ENCODE measurements at regions not wholly inside any gene's neighbourhood (a gene's known extent, or its start where the extent isn't known, plus 50 kb on each side); places are given as distances from the start of the nearest gene placed in this dataset.

DNA sequence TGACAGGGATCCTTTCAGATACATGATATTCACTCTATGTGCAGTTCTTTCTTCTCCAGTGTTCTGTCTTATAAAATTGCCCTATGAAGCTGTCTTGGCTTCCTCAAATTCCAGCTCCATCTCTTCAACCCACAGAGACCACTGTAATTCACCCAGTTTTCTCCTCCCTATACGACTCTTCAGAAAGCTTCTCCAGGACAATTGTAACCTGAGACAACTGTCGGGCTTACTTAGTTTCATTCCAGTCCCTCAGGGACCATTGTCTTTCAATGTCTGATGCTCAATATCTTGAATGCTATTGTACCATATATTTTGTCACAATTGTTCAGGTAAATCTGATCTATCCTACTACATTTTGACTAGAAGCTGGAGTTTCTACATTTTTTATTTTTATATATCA is 345.3 kb downstream of the RPL10L start:
- DNase-seq (ENCODE audit: low spot score in 2 of 2) = no peak
- Histone ChIP-seq H3K9me3 (no peaks in the 10 kb centered on the region), H3K36me3 (no peaks in the 10 kb centered on the region), H3K4me3 (no peak overlapping the region), H3K27me3 (no peaks in the 10 kb centered on the region), H3K4me1 (no peaks in the 10 kb centered on the region), H3K27ac (no peak overlapping the region)
- TF ChIP-seq, protein P1, sequence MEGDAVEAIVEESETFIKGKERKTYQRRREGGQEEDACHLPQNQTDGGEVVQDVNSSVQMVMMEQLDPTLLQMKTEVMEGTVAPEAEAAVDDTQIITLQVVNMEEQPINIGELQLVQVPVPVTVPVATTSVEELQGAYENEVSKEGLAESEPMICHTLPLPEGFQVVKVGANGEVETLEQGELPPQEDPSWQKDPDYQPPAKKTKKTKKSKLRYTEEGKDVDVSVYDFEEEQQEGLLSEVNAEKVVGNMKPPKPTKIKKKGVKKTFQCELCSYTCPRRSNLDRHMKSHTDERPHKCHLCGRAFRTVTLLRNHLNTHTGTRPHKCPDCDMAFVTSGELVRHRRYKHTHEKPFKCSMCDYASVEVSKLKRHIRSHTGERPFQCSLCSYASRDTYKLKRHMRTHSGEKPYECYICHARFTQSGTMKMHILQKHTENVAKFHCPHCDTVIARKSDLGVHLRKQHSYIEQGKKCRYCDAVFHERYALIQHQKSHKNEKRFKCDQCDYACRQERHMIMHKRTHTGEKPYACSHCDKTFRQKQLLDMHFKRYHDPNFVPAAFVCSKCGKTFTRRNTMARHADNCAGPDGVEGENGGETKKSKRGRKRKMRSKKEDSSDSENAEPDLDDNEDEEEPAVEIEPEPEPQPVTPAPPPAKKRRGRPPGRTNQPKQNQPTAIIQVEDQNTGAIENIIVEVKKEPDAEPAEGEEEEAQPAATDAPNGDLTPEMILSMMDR (IDR thresholded peaks at IDR 0.05) = no peak
- TF ChIP-seq POLR2AphosphoS5 (IDR thresholded peaks at IDR 0.05) = no peak
- TF ChIP-seq POLR2A (IDR thresholded peaks at IDR 0.05) = no peak
- TF ChIP-seq EP300 (IDR thresholded peaks at IDR 0.05) = no peak
- 54% methylated on average over 2 of the region's 2 CpGs for WGBS

DNA sequence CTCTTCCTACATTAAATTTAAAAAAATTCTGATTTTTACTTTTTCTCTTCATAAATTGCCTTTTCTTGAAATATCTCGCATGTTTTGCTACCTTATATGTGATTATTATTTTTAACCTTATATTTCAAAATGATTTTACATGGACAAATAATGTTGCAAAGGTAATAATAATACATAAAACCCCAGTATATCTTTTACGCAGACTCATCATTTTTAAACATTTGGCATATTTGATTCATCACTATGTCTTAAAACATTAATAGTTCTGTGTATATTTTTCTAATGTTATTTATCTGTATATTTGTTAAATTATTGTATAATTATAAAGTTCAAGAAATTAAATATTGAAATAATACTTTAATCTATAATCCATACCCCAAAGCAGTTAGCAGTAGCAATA is 350.8 kb downstream of the RPL10L start:
- H3K36me3 ChIP-seq = no peaks in the 10 kb centered on the region
- H3K9me3 ChIP-seq = peaks cover 5% of the 10 kb centered on the region
- no peak overlapping the region for H3K27ac ChIP-seq
- WGBS = 92% methylated on average over 2 of the region's 2 CpGs
- H3K27me3 ChIP-seq = no peaks in the 10 kb centered on the region
- H3K4me1 ChIP-seq = no peaks in the 10 kb centered on the region
- TF ChIP-seq EP300 (IDR thresholded peaks at IDR 0.05) (no peak), POLR2AphosphoS5 (IDR thresholded peaks at IDR 0.05) (no peak), POLR2A (IDR thresholded peaks at IDR 0.05) (no peak)
- TF ChIP-seq, protein P1 (IDR thresholded peaks at IDR 0.05) = no peak
- DNase-seq (ENCODE audit: low spot score in 2 of 2) = no peak
- no peak overlapping the region for H3K4me3 ChIP-seq

DNA sequence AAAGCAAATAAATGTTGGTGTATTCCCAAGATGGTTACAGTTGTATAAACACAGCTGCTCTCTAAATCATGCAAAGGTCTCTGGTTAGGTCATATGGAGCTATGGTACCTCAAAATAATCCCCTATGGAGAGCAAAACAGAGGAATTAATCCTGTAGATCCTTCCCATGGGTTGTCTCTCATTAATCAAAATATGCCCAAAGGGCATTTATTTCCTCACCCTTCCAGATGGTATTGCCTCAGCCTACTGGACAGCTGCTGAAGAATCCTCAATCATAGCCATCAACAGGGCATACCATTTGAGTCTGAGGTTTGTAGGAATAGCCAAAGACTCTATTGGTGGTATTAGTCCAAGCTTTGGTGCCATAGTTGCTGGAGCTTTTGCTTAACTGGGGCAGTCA is 360.9 kb downstream of the RPL10L start:
- H3K36me3 ChIP-seq = no peaks in the 10 kb centered on the region
- no peak for TF ChIP-seq POLR2AphosphoS5 (IDR thresholded peaks at IDR 0.05)
- no peak for TF ChIP-seq EP300 (IDR thresholded peaks at IDR 0.05)
- TF ChIP-seq POLR2A (IDR thresholded peaks at IDR 0.05) = no peak
- TF ChIP-seq, protein P1 (IDR thresholded peaks at IDR 0.05) = no peak
- no peak overlapping the region for H3K4me3 ChIP-seq
- DNase-seq (ENCODE audit: low spot score in 2 of 2) = no peak
- no peaks in the 10 kb centered on the region for H3K9me3 ChIP-seq
- H3K27me3 ChIP-seq = no peaks in the 10 kb centered on the region
- H3K27ac ChIP-seq = no peak overlapping the region
- H3K4me1 ChIP-seq = no peaks in the 10 kb centered on the region

DNA sequence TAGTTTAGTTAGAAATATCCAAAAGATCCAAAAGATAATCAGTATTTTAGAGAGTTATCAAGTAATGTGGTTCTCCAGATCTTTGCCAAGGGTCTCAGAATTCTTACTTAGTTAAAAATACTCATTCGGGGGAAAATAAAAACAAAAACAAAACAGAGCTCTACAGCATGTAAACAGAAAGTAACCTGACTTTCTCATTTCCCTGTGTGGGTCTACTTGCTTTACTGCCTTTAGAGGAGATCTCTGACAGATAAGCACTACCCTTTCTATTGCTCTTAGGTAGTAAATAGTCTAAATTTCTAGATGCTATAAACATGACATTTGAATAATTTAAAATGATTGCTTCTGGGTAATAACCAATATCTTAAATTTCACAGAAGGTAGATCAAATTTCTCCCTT is 371.8 kb downstream of the RPL10L start:
- no peaks in the 10 kb centered on the region for H3K27me3 ChIP-seq
- no peak overlapping the region for H3K27ac ChIP-seq
- WGBS = 31% methylated on average over 1 of the region's 1 CpG
- DNase-seq (ENCODE audit: low spot score in 2 of 2) = no peak
- H3K9me3 ChIP-seq = no peaks in the 10 kb centered on the region
- H3K36me3 ChIP-seq = no peaks in the 10 kb centered on the region
- H3K4me3 ChIP-seq = no peak overlapping the region
- TF ChIP-seq EP300 (IDR thresholded peaks at IDR 0.05) = no peak
- no peak for TF ChIP-seq POLR2A (IDR thresholded peaks at IDR 0.05)
- no peak for TF ChIP-seq POLR2AphosphoS5 (IDR thresholded peaks at IDR 0.05)
- no peaks in the 10 kb centered on the region for H3K4me1 ChIP-seq

DNA sequence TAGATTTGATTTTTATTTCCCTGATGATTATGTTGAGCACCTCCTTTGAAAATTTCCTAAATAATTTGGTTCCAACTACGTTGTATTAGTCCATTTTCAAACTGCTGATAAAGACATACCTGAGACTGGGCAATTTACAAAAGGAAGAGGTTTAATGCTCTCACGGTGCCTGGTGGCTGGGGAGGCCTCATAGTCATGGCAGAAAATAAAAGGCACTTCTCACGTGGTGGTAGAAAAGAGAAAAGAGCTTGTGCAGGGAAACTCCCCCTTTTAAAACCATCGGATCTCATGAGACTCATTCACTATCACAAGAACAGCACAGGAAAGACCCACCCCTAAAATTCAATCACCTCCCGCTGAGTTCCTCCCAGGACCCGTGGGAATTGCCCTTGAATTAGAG is 372.3 kb downstream of the RPL10L start:
- Histone ChIP-seq H3K4me1 (no peaks in the 10 kb centered on the region), H3K4me3 (no peak overlapping the region), H3K9me3 (no peaks in the 10 kb centered on the region), H3K36me3 (no peaks in the 10 kb centered on the region), H3K27me3 (no peaks in the 10 kb centered on the region), H3K27ac (no peak overlapping the region)
- DNase-seq (ENCODE audit: low spot score in 2 of 2) = no peak
- WGBS = 46% methylated on average over 6 of the region's 6 CpGs
- TF ChIP-seq POLR2A (IDR thresholded peaks at IDR 0.05) (no peak), POLR2AphosphoS5 (IDR thresholded peaks at IDR 0.05) (no peak), EP300 (IDR thresholded peaks at IDR 0.05) (no peak)
- TF ChIP-seq, protein P1 (IDR thresholded peaks at IDR 0.05) = no peak

DNA sequence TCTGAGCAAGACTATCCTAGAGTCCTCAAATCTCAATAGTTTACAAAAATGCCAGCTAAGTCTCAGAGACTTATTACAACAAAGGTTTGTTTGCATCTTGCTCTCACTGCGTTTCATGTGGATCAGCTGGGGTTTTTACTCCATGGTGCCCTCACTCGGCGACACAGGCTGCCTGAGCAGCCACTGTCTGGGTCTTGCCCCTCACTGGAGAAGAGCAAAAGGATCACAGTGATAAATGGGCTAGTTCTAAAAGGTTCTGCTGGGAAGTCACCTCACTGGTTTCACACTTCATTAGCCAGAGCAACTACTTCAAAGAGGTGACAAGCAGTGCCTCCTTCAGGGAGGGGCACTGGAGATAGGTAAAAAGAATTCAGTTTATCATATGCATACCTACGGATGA is 392.0 kb downstream of the RPL10L start:
- Histone ChIP-seq H3K4me1 (no peaks in the 10 kb centered on the region), H3K4me3 (no peak overlapping the region), H3K27me3 (no peaks in the 10 kb centered on the region), H3K27ac (no peak overlapping the region), H3K36me3 (no peaks in the 10 kb centered on the region), H3K9me3 (no peaks in the 10 kb centered on the region)
- TF ChIP-seq, protein P1 (IDR thresholded peaks at IDR 0.05) = no peak
- TF ChIP-seq POLR2AphosphoS5 (IDR thresholded peaks at IDR 0.05) (no peak), EP300 (IDR thresholded peaks at IDR 0.05) (no peak), POLR2A (IDR thresholded peaks at IDR 0.05) (no peak)
- 43% methylated on average over 4 of the region's 4 CpGs for WGBS
- DNase-seq (ENCODE audit: low spot score in 2 of 2) = no peak
